ENCODE measurements at regions not wholly inside any gene's neighbourhood (a gene's known extent, or its start where the extent isn't known, plus 50 kb on each side); places are given as distances from the start of the nearest gene placed in this dataset.

DNA sequence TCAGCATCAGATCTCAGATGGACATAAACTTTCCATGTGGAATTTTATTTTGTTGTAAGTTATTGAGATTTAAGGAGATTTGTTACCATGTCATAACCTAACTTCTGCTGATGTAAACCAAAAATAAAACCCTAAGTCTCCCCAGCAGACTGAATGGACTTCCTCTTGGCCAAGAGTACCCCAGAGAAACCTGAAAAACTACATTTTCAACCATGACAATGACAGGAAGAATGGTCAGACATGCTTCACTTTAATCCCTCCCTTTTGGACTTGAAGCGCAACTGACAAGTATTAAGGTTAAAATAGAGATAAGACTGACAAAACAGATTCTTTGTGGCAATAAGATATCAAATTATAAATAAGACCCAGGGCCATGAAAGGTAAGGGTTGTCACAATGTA lies 579.7 kb upstream of the RAG2 start:
- TF ChIP-seq POLR2A (IDR thresholded peaks at IDR 0.05) (no peak), POLR2AphosphoS5 (IDR thresholded peaks at IDR 0.05) (no peak)
- TF ChIP-seq, protein P1, sequence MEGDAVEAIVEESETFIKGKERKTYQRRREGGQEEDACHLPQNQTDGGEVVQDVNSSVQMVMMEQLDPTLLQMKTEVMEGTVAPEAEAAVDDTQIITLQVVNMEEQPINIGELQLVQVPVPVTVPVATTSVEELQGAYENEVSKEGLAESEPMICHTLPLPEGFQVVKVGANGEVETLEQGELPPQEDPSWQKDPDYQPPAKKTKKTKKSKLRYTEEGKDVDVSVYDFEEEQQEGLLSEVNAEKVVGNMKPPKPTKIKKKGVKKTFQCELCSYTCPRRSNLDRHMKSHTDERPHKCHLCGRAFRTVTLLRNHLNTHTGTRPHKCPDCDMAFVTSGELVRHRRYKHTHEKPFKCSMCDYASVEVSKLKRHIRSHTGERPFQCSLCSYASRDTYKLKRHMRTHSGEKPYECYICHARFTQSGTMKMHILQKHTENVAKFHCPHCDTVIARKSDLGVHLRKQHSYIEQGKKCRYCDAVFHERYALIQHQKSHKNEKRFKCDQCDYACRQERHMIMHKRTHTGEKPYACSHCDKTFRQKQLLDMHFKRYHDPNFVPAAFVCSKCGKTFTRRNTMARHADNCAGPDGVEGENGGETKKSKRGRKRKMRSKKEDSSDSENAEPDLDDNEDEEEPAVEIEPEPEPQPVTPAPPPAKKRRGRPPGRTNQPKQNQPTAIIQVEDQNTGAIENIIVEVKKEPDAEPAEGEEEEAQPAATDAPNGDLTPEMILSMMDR (IDR thresholded peaks at IDR 0.05 in 8 of 11, conservative IDR thresholded peaks at IDR 0.05 in 3 of 11), result no peak

Data from spleen (tissue), 7 donors.